ENCODE measurements at regions not wholly inside any gene's neighbourhood (a gene's known extent, or its start where the extent isn't known, plus 50 kb on each side); places are given as distances from the start of the nearest gene placed in this dataset.
"Not testable (repeated sequence)": the region's sequence is repeated elsewhere in the genome, so short reads cannot be mapped to it uniquely, and the experiment has no call there.

GRCh38 chrX:45428831-45429230 is 228.2 kb upstream of the DIPK2B start:
- no peak overlapping the region for H3K27ac ChIP-seq
- H3K4me3 ChIP-seq, result no peak overlapping the region

GRCh38 chrX:45424326-45424725 is 223.7 kb upstream of the DIPK2B start:
- no peak overlapping the region for H3K4me3 ChIP-seq

GRCh38 chrX:45422216-45422925 is 221.7 kb upstream of the DIPK2B start:
- no peak overlapping the region for H3K4me3 ChIP-seq
- H3K27ac ChIP-seq, result no peak overlapping the region

More at GRCh38 chrX:45424326-45424725, 223.7 kb upstream of the DIPK2B start:
- no peak overlapping the region for H3K27ac ChIP-seq

- H3K27ac ChIP-seq, result no peak overlapping the region
- no peak overlapping the region for H3K4me3 ChIP-seq
Observed at GRCh38 chrX:45421806-45422205, 221.1 kb upstream of the DIPK2B start.

GRCh38 chrX:45404206-45404605 is 203.5 kb upstream of the DIPK2B start:
- no peak overlapping the region for H3K27ac ChIP-seq
- no peak overlapping the region for H3K4me3 ChIP-seq

- no peak overlapping the region for H3K4me3 ChIP-seq
- H3K27ac ChIP-seq, result no peak overlapping the region
Observed at GRCh38 chrX:45401923-45402322, 201.2 kb upstream of the DIPK2B start.

GRCh38 chrX:45400951-45401725 is 200.5 kb upstream of the DIPK2B start:
- H3K27ac ChIP-seq, H3K4me3 ChIP-seq: not testable (repeated sequence)

- Histone ChIP-seq H3K4me3 (no peak overlapping the region), H3K27ac (no peak overlapping the region)
Observed at GRCh38 chrX:45400027-45400779, 199.5 kb upstream of the DIPK2B start.

GRCh38 chrX:45385757-45386156 is 185.1 kb upstream of the DIPK2B start:
- Histone ChIP-seq H3K27ac (no peak overlapping the region), H3K4me3 (no peak overlapping the region)

GRCh38 chrX:45381841-45382240 is 181.2 kb upstream of the DIPK2B start:
- Histone ChIP-seq H3K27ac (no peak overlapping the region), H3K4me3 (no peak overlapping the region)

- no peak overlapping the region for H3K27ac ChIP-seq
- no peak overlapping the region for H3K4me3 ChIP-seq
Observed at GRCh38 chrX:45381366-45381765, 180.7 kb upstream of the DIPK2B start.

GRCh38 chrX:45379236-45379635 is 178.6 kb upstream of the DIPK2B start:
- Histone ChIP-seq H3K4me3 (no peak overlapping the region), H3K27ac (no peak overlapping the region)

- Histone ChIP-seq H3K27ac (no peak overlapping the region), H3K4me3 (no peak overlapping the region)
Observed at GRCh38 chrX:45372151-45372550, 171.5 kb upstream of the DIPK2B start.

GRCh38 chrX:45368705-45369104 is 168.0 kb upstream of the DIPK2B start:
- Histone ChIP-seq H3K27ac (no peak overlapping the region), H3K4me3 (no peak overlapping the region)

GRCh38 chrX:45363596-45363995 is 162.9 kb upstream of the DIPK2B start:
- Histone ChIP-seq H3K4me3 (no peak overlapping the region), H3K27ac (no peak overlapping the region)

GRCh38 chrX:45360571-45360970 is 159.9 kb upstream of the DIPK2B start:
- H3K4me3 ChIP-seq, result no peak overlapping the region
- H3K27ac ChIP-seq, result no peak overlapping the region

- no peak overlapping the region for H3K27ac ChIP-seq
Observed at GRCh38 chrX:45358392-45358791, 157.7 kb upstream of the DIPK2B start.

GRCh38 chrX:45353456-45353855 is 152.8 kb upstream of the DIPK2B start:
- Histone ChIP-seq H3K4me3 (no peak overlapping the region), H3K27ac (no peak overlapping the region)

More at GRCh38 chrX:45358392-45358791, 157.7 kb upstream of the DIPK2B start:
- H3K4me3 ChIP-seq, result no peak overlapping the region

- H3K4me3 ChIP-seq, result no peak overlapping the region
- H3K27ac ChIP-seq, result no peak overlapping the region
Observed at GRCh38 chrX:45352611-45353010, 151.9 kb upstream of the DIPK2B start.

GRCh38 chrX:45351478-45351877 is 150.8 kb upstream of the DIPK2B start:
- H3K27ac ChIP-seq, result no peak overlapping the region
- no peak overlapping the region for H3K4me3 ChIP-seq

GRCh38 chrX:45348296-45348695 is 147.6 kb upstream of the DIPK2B start:
- H3K27ac ChIP-seq, result no peak overlapping the region

More at GRCh38 chrX:45348296-45348695, 147.6 kb upstream of the DIPK2B start:
- H3K4me3 ChIP-seq, result no peak overlapping the region

All from skin epidermis (tissue), 12 donors.